BLaER1 (cell line): ENCODE measurements at regions not wholly inside any gene's neighbourhood (a gene's known extent, or its start where the extent isn't known, plus 50 kb on each side); places are given as distances from the start of the nearest gene placed in this dataset.

ENCODE experiments used
- H3K27ac ChIP-seq: shearing (Covaris generic); formaldehyde crosslinking; 2 replicates; pipeline ENCODE4 v1.8.1; 2022
- H3K27me3 ChIP-seq: shearing (Covaris generic); formaldehyde crosslinking; 2 replicates; pipeline ENCODE4 v1.8.1; 2022
- H3K36me3 ChIP-seq: shearing (Covaris generic); formaldehyde crosslinking; 2 replicates; pipeline ENCODE4 v1.8.1; 2022
- H3K4me1 ChIP-seq: shearing (Covaris generic); formaldehyde crosslinking; 2 replicates; pipeline ENCODE4 v1.8.1; 2022
- H3K4me2 ChIP-seq: shearing (Covaris generic); formaldehyde crosslinking; 2 replicates; pipeline ENCODE4 v1.8.1; 2022
- H3K4me3 ChIP-seq: shearing (Covaris generic); formaldehyde crosslinking; 2 replicates; pipeline ENCODE4 v1.8.1; 2022
- H3K9ac ChIP-seq: shearing (Covaris generic); formaldehyde crosslinking; 2 replicates; pipeline ENCODE4 v1.8.1; 2022
- H3K9me3 ChIP-seq: shearing (Covaris generic); formaldehyde crosslinking; 2 replicates; pipeline ENCODE4 v1.8.1; 2022
- H4K20me1 ChIP-seq: shearing (Covaris generic); formaldehyde crosslinking; 2 replicates; pipeline ENCODE4 v1.8.1; 2022
- Cebpa-rat ChIP-seq: shearing (Covaris generic); IDR thresholded peaks from 2 replicates; pipeline ENCODE4 v1.8.1; 2022

DNA sequence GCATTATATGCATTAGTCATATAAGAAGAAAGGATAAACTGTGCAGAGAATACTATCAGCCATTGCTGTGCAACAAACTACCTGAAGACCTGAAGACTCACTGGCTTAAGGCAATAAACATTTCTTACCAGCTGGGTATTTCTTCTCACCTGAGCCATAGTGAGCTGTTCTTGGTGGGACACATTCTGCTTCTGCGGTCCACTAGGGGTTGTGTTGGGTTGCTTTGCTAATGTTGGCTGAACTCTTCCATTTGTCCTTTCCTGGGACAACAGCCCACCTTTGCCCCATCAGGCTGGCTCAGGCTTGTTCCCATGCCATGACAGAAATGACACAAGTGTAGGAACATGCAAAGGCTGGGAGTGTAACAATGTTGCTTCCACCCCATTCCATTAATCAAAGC lies 388.6 kb downstream of the PCDH7 start:
- Histone ChIP-seq H3K4me2 (no peak overlapping the region), H3K27me3 (no peaks in the 10 kb centered on the region), H3K4me3 (no peak overlapping the region), H3K9ac (no peak overlapping the region), H3K4me1 (0 out of 2 replicates have a peak, but pooled peaks cover 4% of the 10 kb centered on the region), H3K36me3 (no peaks in the 10 kb centered on the region), H3K27ac (no peak overlapping the region), H4K20me1 (no peaks in the 10 kb centered on the region), H3K9me3 (no peaks in the 10 kb centered on the region)
- TF ChIP-seq Cebpa-rat = no peak

DNA sequence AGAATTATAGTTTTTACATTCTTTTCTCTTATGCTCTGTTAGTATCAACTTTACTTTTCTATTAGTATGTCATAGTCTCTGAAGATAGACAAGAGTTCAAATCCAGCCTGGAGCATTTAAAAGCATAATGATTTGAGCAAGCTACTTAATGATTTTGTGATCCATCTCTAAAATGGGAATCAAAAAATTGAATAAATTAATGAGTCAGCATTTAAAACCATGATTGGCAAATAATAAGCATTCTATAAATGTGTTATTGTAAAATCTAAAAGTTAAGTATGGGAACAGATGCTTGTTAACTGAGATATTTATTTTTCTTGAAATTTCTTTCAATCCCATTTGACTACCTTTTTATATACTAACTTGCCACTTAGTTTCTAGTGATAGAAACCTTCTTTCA lies 391.6 kb downstream of the PCDH7 start:
- H3K27me3 ChIP-seq = no peaks in the 10 kb centered on the region
- H3K4me3 ChIP-seq = no peak overlapping the region
- H3K4me1 ChIP-seq = no peaks in the 10 kb centered on the region
- no peak for TF ChIP-seq Cebpa-rat
- H3K36me3 ChIP-seq = no peaks in the 10 kb centered on the region
- H3K9me3 ChIP-seq = no peaks in the 10 kb centered on the region
- no peak overlapping the region for H3K9ac ChIP-seq
- H3K4me2 ChIP-seq = no peak overlapping the region
- no peak overlapping the region for H3K27ac ChIP-seq
- no peaks in the 10 kb centered on the region for H4K20me1 ChIP-seq

DNA sequence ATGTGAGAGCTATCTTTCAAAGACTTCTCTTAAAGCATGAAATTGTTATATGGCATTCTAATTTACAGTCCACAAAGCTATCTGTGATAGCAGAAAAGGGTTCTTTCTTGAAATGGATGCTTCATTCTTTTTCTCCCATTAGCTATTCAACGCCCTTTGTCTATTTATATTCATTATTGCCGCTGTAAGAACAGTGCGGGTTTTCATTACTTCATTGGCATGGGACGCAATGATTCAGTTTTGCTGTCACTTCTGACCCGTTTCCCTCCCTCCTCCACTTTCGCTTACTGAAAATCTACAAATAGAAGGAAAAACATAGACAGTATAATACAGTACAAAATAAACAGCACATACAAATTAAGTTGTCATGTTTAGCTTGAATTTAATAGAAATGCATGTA lies 394.6 kb downstream of the PCDH7 start:
- Histone ChIP-seq H3K4me1 (no peaks in the 10 kb centered on the region), H3K4me2 (no peak overlapping the region), H3K36me3 (no peaks in the 10 kb centered on the region), H3K4me3 (no peak overlapping the region), H3K27ac (no peak overlapping the region), H3K27me3 (no peaks in the 10 kb centered on the region), H4K20me1 (no peaks in the 10 kb centered on the region), H3K9me3 (no peaks in the 10 kb centered on the region), H3K9ac (no peak overlapping the region)
- no peak for TF ChIP-seq Cebpa-rat

DNA sequence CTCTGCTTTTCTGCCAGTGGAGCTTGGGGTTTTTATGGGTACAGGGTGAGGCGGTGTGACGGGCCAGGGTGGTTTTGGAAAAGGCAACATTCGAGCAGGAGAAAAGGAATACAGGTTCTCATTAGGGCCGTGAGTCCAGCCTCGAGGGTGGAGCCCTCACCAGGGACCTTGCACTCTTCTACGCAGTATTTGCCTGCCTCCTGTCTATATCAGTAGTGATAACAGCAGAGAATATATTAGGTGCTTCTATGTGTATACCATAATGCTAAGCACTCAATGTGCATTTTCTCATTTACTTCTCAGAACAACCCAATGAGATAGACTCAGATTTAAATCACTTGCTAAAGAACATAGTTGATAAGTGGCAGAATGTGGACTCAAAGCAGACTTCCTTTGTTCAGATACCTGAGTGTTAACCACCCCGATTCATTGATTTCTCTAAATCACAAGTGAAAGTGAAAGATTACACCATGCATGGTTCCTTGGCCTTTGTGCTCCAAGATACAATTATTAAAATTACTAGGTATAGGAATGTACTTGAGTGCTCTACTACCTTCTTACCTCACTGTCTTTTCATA lies 403.9 kb downstream of the PCDH7 start:
- TF ChIP-seq Cebpa-rat = no peak
- H3K4me1 ChIP-seq = no peaks in the 10 kb centered on the region
- H3K36me3 ChIP-seq = no peaks in the 10 kb centered on the region
- no peaks in the 10 kb centered on the region for H3K27me3 ChIP-seq
- H3K4me3 ChIP-seq = no peak overlapping the region
- H4K20me1 ChIP-seq = no peaks in the 10 kb centered on the region
- H3K4me2 ChIP-seq = no peak overlapping the region
- no peak overlapping the region for H3K9ac ChIP-seq
- H3K9me3 ChIP-seq = no peaks in the 10 kb centered on the region
- no peak overlapping the region for H3K27ac ChIP-seq

DNA sequence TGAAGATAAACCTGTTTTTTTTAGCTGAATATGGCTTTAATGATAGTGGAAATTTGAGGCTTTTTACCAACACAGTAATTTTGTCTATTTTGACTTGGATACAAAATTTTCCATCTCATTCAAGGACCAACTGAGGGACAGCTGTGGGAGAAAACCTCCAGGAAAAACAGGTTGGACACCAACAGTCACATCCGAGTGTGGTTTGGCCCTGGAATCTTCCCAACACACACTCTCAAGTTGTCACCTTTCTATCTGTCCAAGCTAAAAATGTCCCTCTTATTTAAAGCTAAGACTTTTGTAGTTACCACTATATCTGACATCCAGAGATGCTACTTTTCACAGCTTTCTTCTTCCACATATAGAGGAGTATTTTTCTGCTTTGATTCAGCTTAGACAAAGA lies 404.9 kb downstream of the PCDH7 start:
- H3K4me1 ChIP-seq = no peaks in the 10 kb centered on the region
- no peak overlapping the region for H3K4me3 ChIP-seq
- H3K36me3 ChIP-seq = no peaks in the 10 kb centered on the region
- H3K9me3 ChIP-seq = no peaks in the 10 kb centered on the region
- no peak overlapping the region for H3K4me2 ChIP-seq
- no peak for TF ChIP-seq Cebpa-rat
- no peak overlapping the region for H3K9ac ChIP-seq
- H3K27me3 ChIP-seq = no peaks in the 10 kb centered on the region
- H3K27ac ChIP-seq = no peak overlapping the region
- H4K20me1 ChIP-seq = no peaks in the 10 kb centered on the region

DNA sequence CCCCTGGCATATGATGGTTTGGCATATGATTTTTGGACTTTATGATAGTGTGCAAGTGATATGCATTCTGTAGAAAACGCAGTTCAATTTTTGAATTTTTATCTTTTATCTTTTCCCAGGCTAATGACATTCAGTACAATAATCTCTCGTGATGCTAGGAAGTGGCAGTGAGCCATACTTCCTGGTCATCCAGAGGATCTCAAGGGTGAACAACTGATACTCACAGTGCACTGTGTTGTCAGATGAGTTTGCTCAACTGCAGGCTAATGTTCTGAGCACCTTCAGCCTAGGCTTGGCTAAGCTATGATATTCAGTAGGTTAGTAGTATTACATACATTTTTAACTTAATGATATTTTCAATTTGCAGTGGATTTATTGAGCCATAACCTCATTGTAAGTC lies 405.3 kb downstream of the PCDH7 start:
- H3K27ac ChIP-seq = no peak overlapping the region
- H3K4me1 ChIP-seq = no peaks in the 10 kb centered on the region

DNA sequence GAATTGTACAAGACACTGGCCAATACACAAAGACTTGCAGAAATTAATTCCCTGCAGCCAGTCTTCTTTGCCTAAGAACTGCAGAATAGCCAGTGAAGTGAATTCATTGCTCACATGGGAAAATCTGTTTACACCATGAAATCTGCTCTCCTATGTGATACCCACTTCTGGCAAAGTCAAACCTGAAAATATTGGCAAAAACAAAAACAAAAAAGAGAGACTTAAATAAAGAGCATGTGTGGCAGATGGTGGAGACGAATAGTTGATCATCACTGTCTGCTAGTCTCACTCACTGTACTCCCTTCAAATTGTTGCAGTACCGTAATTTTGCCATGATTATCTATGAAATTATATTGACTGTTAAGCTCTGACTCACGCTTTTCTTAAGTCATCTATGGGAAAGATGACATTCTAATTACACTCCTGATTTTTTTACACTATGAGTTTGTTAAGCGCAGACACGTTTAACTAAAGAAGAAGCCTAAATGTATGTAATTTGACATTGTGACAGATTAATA lies 406.8 kb downstream of the PCDH7 start:
- H3K4me2 ChIP-seq = no peak overlapping the region
- H3K27me3 ChIP-seq = no peaks in the 10 kb centered on the region
- no peaks in the 10 kb centered on the region for H3K4me1 ChIP-seq
- H3K9ac ChIP-seq = no peak overlapping the region
- H3K27ac ChIP-seq = no peak overlapping the region
- no peaks in the 10 kb centered on the region for H3K36me3 ChIP-seq
- no peak for TF ChIP-seq Cebpa-rat
- no peaks in the 10 kb centered on the region for H4K20me1 ChIP-seq
- H3K9me3 ChIP-seq = no peaks in the 10 kb centered on the region
- no peak overlapping the region for H3K4me3 ChIP-seq

More for the DNA sequence above, 405.3 kb downstream of the PCDH7 start:
- TF ChIP-seq Cebpa-rat = no peak
- H3K9me3 ChIP-seq = no peaks in the 10 kb centered on the region
- no peaks in the 10 kb centered on the region for H3K36me3 ChIP-seq
- no peak overlapping the region for H3K9ac ChIP-seq
- no peak overlapping the region for H3K4me3 ChIP-seq
- H4K20me1 ChIP-seq = no peaks in the 10 kb centered on the region
- no peak overlapping the region for H3K4me2 ChIP-seq
- H3K27me3 ChIP-seq = no peaks in the 10 kb centered on the region

DNA sequence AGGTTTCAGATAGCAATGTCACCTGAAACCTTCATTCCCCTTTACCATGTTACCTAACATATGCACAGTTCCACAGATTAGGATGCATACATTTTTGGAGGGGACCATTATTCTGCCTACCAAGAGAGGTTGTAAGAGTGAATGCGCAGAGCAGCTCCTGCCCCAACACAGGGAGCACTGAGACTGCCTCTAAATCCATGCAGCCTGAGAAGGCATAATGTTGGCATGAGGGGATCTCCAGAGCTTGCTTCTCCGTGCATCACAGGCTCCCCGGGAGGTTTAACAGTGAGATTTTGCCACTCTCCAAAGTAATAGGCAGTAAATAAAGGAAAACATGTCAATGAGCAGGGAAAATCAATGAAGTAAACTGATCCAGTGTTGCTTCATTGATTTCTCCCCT lies 410.8 kb downstream of the PCDH7 start:
- Histone ChIP-seq H3K4me2 (no peak overlapping the region), H3K36me3 (no peaks in the 10 kb centered on the region), H3K27me3 (no peaks in the 10 kb centered on the region), H3K4me1 (no peaks in the 10 kb centered on the region), H3K27ac (no peak overlapping the region), H4K20me1 (no peaks in the 10 kb centered on the region), H3K4me3 (no peak overlapping the region), H3K9ac (no peak overlapping the region), H3K9me3 (no peaks in the 10 kb centered on the region)
- no peak for TF ChIP-seq Cebpa-rat

DNA sequence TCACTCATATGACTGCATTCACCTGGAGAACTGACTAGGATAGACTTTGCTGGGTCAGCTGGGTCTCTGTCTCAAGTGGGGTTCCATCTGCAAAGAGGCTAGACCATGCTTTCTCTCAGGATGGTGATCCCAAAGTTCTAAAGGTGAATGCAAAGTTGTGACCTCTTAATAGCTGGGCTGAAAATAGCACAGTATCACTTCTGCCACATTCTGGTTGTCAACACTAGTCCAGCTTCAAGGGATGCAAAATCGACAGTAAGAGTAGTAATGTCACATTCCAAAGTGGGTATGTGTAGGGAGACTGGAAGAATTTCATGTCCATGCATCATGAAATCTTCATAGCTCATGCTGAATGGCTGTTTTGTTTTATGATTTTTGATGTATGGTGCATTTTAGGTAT lies 414.6 kb downstream of the PCDH7 start:
- H3K9me3 ChIP-seq = no peaks in the 10 kb centered on the region
- no peaks in the 10 kb centered on the region for H3K4me1 ChIP-seq
- no peaks in the 10 kb centered on the region for H3K27me3 ChIP-seq
- H3K36me3 ChIP-seq = no peaks in the 10 kb centered on the region
- H3K9ac ChIP-seq = no peak overlapping the region
- H3K4me3 ChIP-seq = no peak overlapping the region
- TF ChIP-seq Cebpa-rat = no peak
- no peaks in the 10 kb centered on the region for H4K20me1 ChIP-seq
- no peak overlapping the region for H3K4me2 ChIP-seq
- H3K27ac ChIP-seq = no peak overlapping the region

DNA sequence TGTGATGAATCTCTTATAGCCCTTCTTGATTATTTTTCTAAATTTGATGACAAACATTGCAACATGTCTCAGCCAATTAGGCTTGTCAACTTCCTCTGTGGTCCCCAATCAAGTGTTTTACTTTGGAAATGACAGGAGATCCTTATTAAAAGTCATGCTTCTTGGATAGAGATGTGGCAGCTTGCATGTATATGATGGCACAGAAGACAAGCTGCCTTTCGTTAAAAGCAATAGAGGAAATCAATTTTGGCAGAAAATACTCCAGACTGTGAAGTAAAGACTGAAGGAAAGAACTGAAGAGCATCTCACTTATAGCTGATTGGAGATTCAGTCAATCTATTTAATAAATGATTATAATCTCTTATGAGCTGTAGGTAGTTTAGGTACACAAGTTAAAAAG lies 419.6 kb downstream of the PCDH7 start:
- TF ChIP-seq Cebpa-rat = no peak
- Histone ChIP-seq H3K36me3 (no peaks in the 10 kb centered on the region), H3K9ac (no peak overlapping the region), H4K20me1 (no peaks in the 10 kb centered on the region), H3K9me3 (no peaks in the 10 kb centered on the region), H3K4me3 (no peak overlapping the region), H3K4me1 (no peaks in the 10 kb centered on the region), H3K27ac (no peak overlapping the region), H3K27me3 (no peaks in the 10 kb centered on the region), H3K4me2 (no peak overlapping the region)
